Epithelial cell of esophagus (primary cell): ENCODE measurements at regions not wholly inside any gene's neighbourhood (a gene's known extent, or its start where the extent isn't known, plus 50 kb on each side); places are given as distances from the start of the nearest gene placed in this dataset.

Source experiments
- DNase-seq: peaks from one replicate; pipeline ENCODE4 v3.0.0; 2010; ENCODE audit warnings: low read depth
- H3K4me3 ChIP-seq: 2 replicates; pipeline ENCODE4 v1.5.1; 2011; ENCODE audit warnings: mild to moderate bottlenecking, low read length, control low read depth
- TF ChIP-seq, protein P1 (sequence below): IDR thresholded peaks from 2 replicates; pipeline ENCODE4 v1.5.1; 2011; ENCODE audit warnings: low read depth, mild to moderate bottlenecking, low read length, control low read depth, inconsistent platforms; ENCODE audit not compliant: insufficient read depth; ENCODE audit errors: missing control alignments

GRCh38 chr14:58941629-58942028, 246.8 kb upstream of the DAAM1 start:
- H3K4me3 ChIP-seq, result no peak overlapping the region
- no peak for DNase-seq
- TF ChIP-seq, protein P1, sequence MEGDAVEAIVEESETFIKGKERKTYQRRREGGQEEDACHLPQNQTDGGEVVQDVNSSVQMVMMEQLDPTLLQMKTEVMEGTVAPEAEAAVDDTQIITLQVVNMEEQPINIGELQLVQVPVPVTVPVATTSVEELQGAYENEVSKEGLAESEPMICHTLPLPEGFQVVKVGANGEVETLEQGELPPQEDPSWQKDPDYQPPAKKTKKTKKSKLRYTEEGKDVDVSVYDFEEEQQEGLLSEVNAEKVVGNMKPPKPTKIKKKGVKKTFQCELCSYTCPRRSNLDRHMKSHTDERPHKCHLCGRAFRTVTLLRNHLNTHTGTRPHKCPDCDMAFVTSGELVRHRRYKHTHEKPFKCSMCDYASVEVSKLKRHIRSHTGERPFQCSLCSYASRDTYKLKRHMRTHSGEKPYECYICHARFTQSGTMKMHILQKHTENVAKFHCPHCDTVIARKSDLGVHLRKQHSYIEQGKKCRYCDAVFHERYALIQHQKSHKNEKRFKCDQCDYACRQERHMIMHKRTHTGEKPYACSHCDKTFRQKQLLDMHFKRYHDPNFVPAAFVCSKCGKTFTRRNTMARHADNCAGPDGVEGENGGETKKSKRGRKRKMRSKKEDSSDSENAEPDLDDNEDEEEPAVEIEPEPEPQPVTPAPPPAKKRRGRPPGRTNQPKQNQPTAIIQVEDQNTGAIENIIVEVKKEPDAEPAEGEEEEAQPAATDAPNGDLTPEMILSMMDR, result no peak

GRCh38 chr14:58942516-58942915, 246.0 kb upstream of the DAAM1 start:
- peak; percentile 73 for DNase-seq
- TF ChIP-seq, protein P1, result no peak
- no peak overlapping the region for H3K4me3 ChIP-seq

DNA sequence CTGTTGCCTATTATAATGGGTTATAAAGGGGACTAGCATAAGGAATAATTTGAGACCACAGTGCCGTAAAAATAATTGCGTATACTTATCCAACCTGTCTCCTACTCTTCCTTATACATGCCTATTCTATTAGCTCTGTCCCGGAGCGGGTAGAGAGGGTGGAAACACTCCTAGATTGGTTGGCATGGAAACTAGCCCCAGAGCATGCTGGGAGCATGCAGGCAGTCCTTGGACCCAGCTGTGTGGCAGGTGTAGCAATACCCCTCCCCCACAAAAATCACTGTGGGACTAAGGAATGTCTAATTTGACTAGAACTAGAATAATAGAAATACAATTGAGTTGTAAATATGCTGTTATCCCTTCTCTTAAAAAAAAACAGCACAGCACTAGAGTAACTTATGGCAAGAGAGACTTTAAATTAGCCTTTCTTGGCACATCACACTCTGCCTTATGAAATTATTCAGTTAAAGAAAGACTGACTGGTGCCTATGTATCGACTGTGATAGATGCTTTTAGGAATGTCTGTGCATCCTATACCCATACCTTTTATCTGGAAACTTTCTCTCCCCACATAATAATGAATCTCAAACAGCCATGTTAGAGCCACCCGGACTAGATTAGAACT, 244.0 kb upstream of the DAAM1 start:
- no peak overlapping the region for H3K4me3 ChIP-seq
- no peak for DNase-seq
- TF ChIP-seq, protein P1, result no peak

DNA sequence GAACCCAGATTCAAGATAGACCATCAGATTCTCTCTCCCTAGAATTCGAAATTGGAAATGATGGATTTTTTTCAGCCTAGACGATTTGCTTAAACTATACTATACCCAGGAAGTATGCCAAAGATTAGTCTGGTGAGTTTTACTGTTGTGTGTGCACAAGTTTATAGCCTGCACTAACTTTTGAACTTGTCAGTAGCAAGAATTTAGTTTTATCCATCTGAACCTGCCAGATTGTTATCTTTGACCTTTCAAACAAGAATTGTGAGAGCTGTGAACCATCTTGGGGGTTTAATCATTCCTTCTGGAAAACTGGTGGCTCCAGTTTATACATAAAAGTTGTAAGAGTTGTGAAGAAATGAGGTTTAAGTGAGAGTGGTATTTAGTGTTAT, 243.5 kb upstream of the DAAM1 start:
- no peak for DNase-seq
- no peak overlapping the region for H3K4me3 ChIP-seq
- TF ChIP-seq, protein P1, result no peak

GRCh38 chr14:58946431-58946830, 242.0 kb upstream of the DAAM1 start:
- no peak for DNase-seq
- H3K4me3 ChIP-seq, result no peak overlapping the region
- TF ChIP-seq, protein P1, result no peak

- TF ChIP-seq, protein P1, result no peak
- DNase-seq, result no peak
Observed at GRCh38 chr14:58947156-58947555, 241.3 kb upstream of the DAAM1 start.

GRCh38 chr14:58947814-58948445, 240.5 kb upstream of the DAAM1 start:
- DNase-seq, result peak; percentile 18
- no peak overlapping the region for H3K4me3 ChIP-seq
- TF ChIP-seq, protein P1, result no peak

More at GRCh38 chr14:58947156-58947555, 241.3 kb upstream of the DAAM1 start:
- no peak overlapping the region for H3K4me3 ChIP-seq
